ENCODE measurements at regions not wholly inside any gene's neighbourhood (a gene's known extent, or its start where the extent isn't known, plus 50 kb on each side); places are given as distances from the start of the nearest gene placed in this dataset.
"Not testable (repeated sequence)": the region's sequence is repeated elsewhere in the genome, so short reads cannot be mapped to it uniquely, and the experiment has no call there.

GRCh38 chr5:34410411-34411139 is 245.6 kb upstream of the RAI14 start:
- Histone ChIP-seq H3K27me3 (ENCODE audit: control insufficient read depth, insufficient read depth, low read length) (no peaks in the 10 kb centered on the region), H3K36me3 (ENCODE audit: control insufficient read depth, insufficient read depth, low read length) (peaks cover 3% of the 10 kb centered on the region; the same call in 1 of the 2 replicates), H3K9me3 (ENCODE audit: control insufficient read depth, insufficient read depth, low read length) (peaks cover 22% of the 10 kb centered on the region), H3K9ac (ENCODE audit: low read depth, low read length) (peak overlapping the region; percentile 57), H3K27ac (ENCODE audit: low read depth, low read length) (peak overlapping the region; percentile 96), H3K4me3 (ENCODE audit: low read depth, low read length) (peak overlapping the region; percentile 45; the same call in 1 of the 2 replicates), H3K4me1 (ENCODE audit: control insufficient read depth, insufficient read depth, low read length) (peaks cover 47% of the 10 kb centered on the region)

GRCh38 chr5:34411470-34412346 is 244.4 kb upstream of the RAI14 start:
- H3K4me3 ChIP-seq (ENCODE audit: low read depth, low read length) = peak overlapping the region; percentile 34
- H3K27ac ChIP-seq (ENCODE audit: low read depth, low read length) = peak overlapping the region; percentile 96
- peaks cover 56% of the 10 kb centered on the region for H3K4me1 ChIP-seq (ENCODE audit: control insufficient read depth, insufficient read depth, low read length)
- H3K36me3 ChIP-seq (ENCODE audit: control insufficient read depth, insufficient read depth, low read length) = peaks cover 3% of the 10 kb centered on the region; the same call in 1 of the 2 replicates
- H3K27me3 ChIP-seq (ENCODE audit: control insufficient read depth, insufficient read depth, low read length) = no peaks in the 10 kb centered on the region
- peak overlapping the region; percentile 57 for H3K9ac ChIP-seq (ENCODE audit: low read depth, low read length)
- peaks cover 22% of the 10 kb centered on the region for H3K9me3 ChIP-seq (ENCODE audit: control insufficient read depth, insufficient read depth, low read length)

GRCh38 chr5:34412736-34413135 is 243.4 kb upstream of the RAI14 start:
- H3K4me3 ChIP-seq (ENCODE audit: low read depth, low read length) = peak overlapping the region; percentile 34; the same call in 1 of the 2 replicates
- H3K9ac ChIP-seq (ENCODE audit: low read depth, low read length) = peak overlapping the region; percentile 47; the same call in 1 of the 2 replicates
- no peaks in the 10 kb centered on the region for H3K27me3 ChIP-seq (ENCODE audit: control insufficient read depth, insufficient read depth, low read length)
- peak overlapping the region; percentile 96 for H3K27ac ChIP-seq (ENCODE audit: low read depth, low read length)
- peaks cover 3% of the 10 kb centered on the region; the same call in 1 of the 2 replicates for H3K36me3 ChIP-seq (ENCODE audit: control insufficient read depth, insufficient read depth, low read length)
- peaks cover 62% of the 10 kb centered on the region for H3K4me1 ChIP-seq (ENCODE audit: control insufficient read depth, insufficient read depth, low read length)
- H3K9me3 ChIP-seq (ENCODE audit: control insufficient read depth, insufficient read depth, low read length) = peaks cover 27% of the 10 kb centered on the region

GRCh38 chr5:34415559-34416198 is 240.4 kb upstream of the RAI14 start:
- H3K9me3 ChIP-seq (ENCODE audit: control insufficient read depth, insufficient read depth, low read length) = peaks cover 29% of the 10 kb centered on the region
- H3K4me3 ChIP-seq (ENCODE audit: low read depth, low read length) = no peak overlapping the region
- H3K9ac ChIP-seq (ENCODE audit: low read depth, low read length) = no peak overlapping the region; the same call in 1 of the 2 replicates
- no peaks in the 10 kb centered on the region for H3K27me3 ChIP-seq (ENCODE audit: control insufficient read depth, insufficient read depth, low read length)
- peaks cover 53% of the 10 kb centered on the region for H3K4me1 ChIP-seq (ENCODE audit: control insufficient read depth, insufficient read depth, low read length)
- peak overlapping the region; percentile 88 for H3K27ac ChIP-seq (ENCODE audit: low read depth, low read length)
- H3K36me3 ChIP-seq (ENCODE audit: control insufficient read depth, insufficient read depth, low read length) = peaks cover 4% of the 10 kb centered on the region; the same call in 1 of the 2 replicates

GRCh38 chr5:34416501-34417008 is 239.6 kb upstream of the RAI14 start:
- Histone ChIP-seq H3K27ac (ENCODE audit: low read depth, low read length) (peak overlapping the region; percentile 88), H3K9me3 (ENCODE audit: control insufficient read depth, insufficient read depth, low read length) (peaks cover 37% of the 10 kb centered on the region), H3K4me1 (ENCODE audit: control insufficient read depth, insufficient read depth, low read length) (peaks cover 46% of the 10 kb centered on the region), H3K36me3 (ENCODE audit: control insufficient read depth, insufficient read depth, low read length) (peaks cover 4% of the 10 kb centered on the region; the same call in 1 of the 2 replicates), H3K9ac (ENCODE audit: low read depth, low read length) (no peak overlapping the region), H3K27me3 (ENCODE audit: control insufficient read depth, insufficient read depth, low read length) (no peaks in the 10 kb centered on the region), H3K4me3 (ENCODE audit: low read depth, low read length) (peak overlapping the region; percentile 19; the same call in 1 of the 2 replicates)

GRCh38 chr5:34420191-34420590 is 235.9 kb upstream of the RAI14 start:
- not testable (repeated sequence) for H3K36me3 ChIP-seq (ENCODE audit: control insufficient read depth, insufficient read depth, low read length); H3K9ac ChIP-seq (ENCODE audit: low read depth, low read length); H3K27me3 ChIP-seq (ENCODE audit: control insufficient read depth, insufficient read depth, low read length); H3K27ac ChIP-seq (ENCODE audit: low read depth, low read length); H3K4me3 ChIP-seq (ENCODE audit: low read depth, low read length)
- peaks cover 19% of the 10 kb centered on the region for H3K4me1 ChIP-seq (ENCODE audit: control insufficient read depth, insufficient read depth, low read length)
- H3K9me3 ChIP-seq (ENCODE audit: control insufficient read depth, insufficient read depth, low read length) = peaks cover 58% of the 10 kb centered on the region

GRCh38 chr5:34436761-34437501 is 219.2 kb upstream of the RAI14 start:
- H3K36me3 ChIP-seq (ENCODE audit: control insufficient read depth, insufficient read depth, low read length) = no peaks in the 10 kb centered on the region
- H3K9me3 ChIP-seq (ENCODE audit: control insufficient read depth, insufficient read depth, low read length) = peaks cover 17% of the 10 kb centered on the region

GRCh38 chr5:34439601-34440000 is 216.5 kb upstream of the RAI14 start:
- Histone ChIP-seq H3K9me3 (ENCODE audit: control insufficient read depth, insufficient read depth, low read length) (peaks cover 14% of the 10 kb centered on the region), H3K4me3 (ENCODE audit: low read depth, low read length) (no peak overlapping the region), H3K27me3 (ENCODE audit: control insufficient read depth, insufficient read depth, low read length) (no peaks in the 10 kb centered on the region), H3K9ac (ENCODE audit: low read depth, low read length) (no peak overlapping the region), H3K4me1 (ENCODE audit: control insufficient read depth, insufficient read depth, low read length) (no peaks in the 10 kb centered on the region), H3K27ac (ENCODE audit: low read depth, low read length) (peak overlapping the region; percentile 39), H3K36me3 (ENCODE audit: control insufficient read depth, insufficient read depth, low read length) (no peaks in the 10 kb centered on the region)

More at GRCh38 chr5:34436761-34437501, 219.2 kb upstream of the RAI14 start:
- Histone ChIP-seq H3K27me3 (ENCODE audit: control insufficient read depth, insufficient read depth, low read length) (no peaks in the 10 kb centered on the region), H3K4me1 (ENCODE audit: control insufficient read depth, insufficient read depth, low read length) (no peaks in the 10 kb centered on the region), H3K9ac (ENCODE audit: low read depth, low read length) (no peak overlapping the region), H3K27ac (ENCODE audit: low read depth, low read length) (no peak overlapping the region), H3K4me3 (ENCODE audit: low read depth, low read length) (no peak overlapping the region)

GRCh38 chr5:34441767-34442166 is 214.4 kb upstream of the RAI14 start:
- H3K9me3 ChIP-seq (ENCODE audit: control insufficient read depth, insufficient read depth, low read length); H3K27ac ChIP-seq (ENCODE audit: low read depth, low read length); H3K36me3 ChIP-seq (ENCODE audit: control insufficient read depth, insufficient read depth, low read length); H3K9ac ChIP-seq (ENCODE audit: low read depth, low read length); H3K4me3 ChIP-seq (ENCODE audit: low read depth, low read length); H3K27me3 ChIP-seq (ENCODE audit: control insufficient read depth, insufficient read depth, low read length); H3K4me1 ChIP-seq (ENCODE audit: control insufficient read depth, insufficient read depth, low read length): not testable (repeated sequence)

- peaks cover 6% of the 10 kb centered on the region for H3K4me1 ChIP-seq (ENCODE audit: control insufficient read depth, insufficient read depth, low read length)
- H3K36me3 ChIP-seq (ENCODE audit: control insufficient read depth, insufficient read depth, low read length) = no peaks in the 10 kb centered on the region
- H3K9ac ChIP-seq (ENCODE audit: low read depth, low read length) = no peak overlapping the region
- H3K9me3 ChIP-seq (ENCODE audit: control insufficient read depth, insufficient read depth, low read length) = no peaks in the 10 kb centered on the region
- H3K4me3 ChIP-seq (ENCODE audit: low read depth, low read length) = no peak overlapping the region
- H3K27me3 ChIP-seq (ENCODE audit: control insufficient read depth, insufficient read depth, low read length) = no peaks in the 10 kb centered on the region
- H3K27ac ChIP-seq (ENCODE audit: low read depth, low read length) = no peak overlapping the region
Observed at GRCh38 chr5:34447424-34447823, 208.7 kb upstream of the RAI14 start.
